Activated T-cell treated with anti-CD3 and anti-CD28 coated beads, Interleukin-2, amount 50 U/mL, for 48 hours (primary cell): ENCODE measurements at regions not wholly inside any gene's neighbourhood (a gene's known extent, or its start where the extent isn't known, plus 50 kb on each side); places are given as distances from the start of the nearest gene placed in this dataset.
"Not testable (repeated sequence)": the region's sequence is repeated elsewhere in the genome, so short reads cannot be mapped to it uniquely, and the experiment has no call there.

Experiments
- DNase-seq, 2 experiments: peaks; one replicate each; pipeline ENCODE4 v3.0.0-alpha.2; 2020

DNA sequence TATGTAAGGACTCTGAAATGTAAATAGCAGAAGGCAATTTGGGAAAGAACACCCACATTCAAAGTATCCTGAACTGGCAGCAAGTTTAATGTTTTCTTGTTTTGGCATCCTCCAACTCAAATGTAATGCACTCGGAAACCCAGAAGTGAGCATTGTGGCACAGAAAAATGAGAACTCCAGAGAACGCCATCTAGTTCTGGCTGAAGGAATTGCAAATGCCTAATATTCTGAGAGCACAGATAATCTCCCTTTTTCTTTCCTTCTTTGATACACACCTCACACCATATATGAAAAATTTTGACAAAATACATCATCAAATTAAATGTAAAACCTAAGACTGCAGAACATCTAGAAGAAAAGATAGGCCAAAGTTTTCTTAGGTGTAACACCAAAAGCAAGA is 52.1 kb downstream of the PWWP3B start:
- no peak for DNase-seq

DNA sequence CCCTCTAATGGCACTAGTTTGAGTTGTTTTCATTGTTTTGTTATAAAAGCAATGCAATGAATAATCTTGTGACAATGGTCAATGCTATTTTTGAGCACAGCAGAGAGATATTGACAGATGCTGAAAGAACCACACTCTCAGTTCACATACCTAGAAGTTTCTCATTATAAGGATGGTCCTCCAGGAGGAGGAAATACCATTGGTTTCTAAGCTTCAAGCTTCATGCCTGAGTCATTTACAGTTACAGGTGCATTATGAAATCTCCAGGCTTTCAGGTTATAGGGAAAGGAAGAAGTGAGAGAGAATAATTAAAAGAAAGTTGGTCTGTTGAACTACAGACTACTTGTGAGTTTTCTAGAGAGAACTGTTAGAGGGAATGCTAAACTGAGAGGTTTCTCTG is 75.3 kb downstream of the PWWP3B start:
- no peak for DNase-seq

DNA sequence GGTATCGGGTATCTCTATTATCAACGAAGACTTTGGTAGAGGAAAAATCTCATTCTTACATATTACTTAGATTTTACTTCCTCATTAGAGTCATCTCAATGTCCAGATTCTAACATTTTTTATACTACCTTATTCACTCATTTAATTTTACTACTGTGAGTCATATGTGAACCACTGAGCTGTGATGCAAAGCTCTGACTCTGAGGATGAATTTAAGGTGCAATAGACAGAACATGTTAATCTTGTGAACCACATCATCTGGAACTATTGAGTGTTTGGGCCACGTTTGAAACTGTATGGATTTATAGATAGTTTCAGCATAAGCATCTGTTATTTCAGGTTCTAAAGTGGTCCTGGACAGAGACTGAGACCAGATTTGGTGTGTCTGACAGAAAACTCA is 78.4 kb downstream of the PWWP3B start:
- no peak for DNase-seq

DNA sequence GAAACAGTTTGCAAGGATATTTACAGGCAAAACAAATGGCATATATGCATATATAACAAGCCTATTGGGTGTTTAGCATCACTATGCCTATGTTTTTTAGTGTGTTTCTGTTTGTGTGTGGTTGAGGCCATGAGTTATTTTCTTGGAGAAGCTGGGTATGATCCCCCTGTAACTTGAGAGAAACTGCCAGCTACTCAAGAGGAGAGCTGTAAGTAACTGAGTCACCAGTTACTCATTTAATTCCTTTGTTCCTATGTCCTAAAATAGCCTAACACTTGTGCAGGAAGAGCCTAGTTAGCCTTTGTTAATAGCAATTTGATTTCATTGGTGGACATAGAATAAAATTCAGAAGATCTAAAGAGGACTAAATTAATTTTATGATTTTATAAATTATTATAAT is 79.1 kb downstream of the PWWP3B start:
- no peak for DNase-seq

DNA sequence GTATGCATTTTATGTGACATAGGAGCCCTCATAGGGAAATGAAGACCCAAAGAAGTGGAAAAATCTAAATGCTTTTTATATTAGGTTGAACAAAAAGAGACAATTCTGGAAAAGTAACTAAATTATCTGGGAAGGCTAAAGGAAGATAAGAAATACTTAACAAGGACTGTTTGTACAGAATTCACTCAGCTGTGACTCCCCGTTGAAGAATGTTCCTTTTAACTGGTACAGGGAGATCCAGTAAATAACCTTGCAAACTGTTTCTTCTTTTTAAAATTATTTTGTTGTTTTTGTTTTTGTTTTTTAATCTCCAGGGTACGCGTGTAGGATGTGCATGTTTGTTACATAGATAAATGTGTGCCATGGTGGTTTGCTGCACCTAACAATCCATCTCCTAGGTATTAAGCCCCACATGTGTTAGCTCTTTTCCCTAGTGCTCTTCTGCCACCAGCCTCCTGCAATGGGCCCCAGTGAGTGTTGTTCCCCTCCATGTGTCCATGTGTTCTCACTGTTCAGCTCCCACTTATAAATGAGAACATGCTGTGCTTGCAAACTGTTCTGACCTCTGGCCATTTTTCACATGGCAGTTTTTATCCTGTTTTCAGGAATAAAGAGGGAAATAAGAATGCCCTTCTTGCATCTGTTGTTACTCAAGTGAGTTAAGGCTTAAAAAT is 81.7 kb downstream of the PWWP3B start:
- DNase-seq: no peak

DNA sequence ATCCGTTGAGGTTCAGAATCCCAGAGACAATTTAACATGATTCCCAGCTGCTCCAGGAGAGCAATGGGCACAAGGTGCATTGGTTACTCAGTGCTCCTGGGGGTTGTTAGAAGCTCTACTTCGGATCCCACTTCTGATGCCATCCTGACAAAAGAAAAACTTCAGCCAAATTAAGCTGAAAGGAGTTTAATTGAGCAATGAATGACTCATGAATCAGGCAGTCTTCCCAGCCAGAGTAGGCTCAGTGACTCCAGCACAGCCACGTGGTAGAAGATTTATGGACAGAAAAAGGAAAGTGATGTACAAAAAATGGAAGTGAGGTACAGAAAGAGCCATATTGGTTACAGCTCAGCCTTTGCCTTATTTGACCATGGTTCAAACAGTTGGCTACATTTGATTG is 95.7 kb downstream of the PWWP3B start:
- no peak for DNase-seq

DNA sequence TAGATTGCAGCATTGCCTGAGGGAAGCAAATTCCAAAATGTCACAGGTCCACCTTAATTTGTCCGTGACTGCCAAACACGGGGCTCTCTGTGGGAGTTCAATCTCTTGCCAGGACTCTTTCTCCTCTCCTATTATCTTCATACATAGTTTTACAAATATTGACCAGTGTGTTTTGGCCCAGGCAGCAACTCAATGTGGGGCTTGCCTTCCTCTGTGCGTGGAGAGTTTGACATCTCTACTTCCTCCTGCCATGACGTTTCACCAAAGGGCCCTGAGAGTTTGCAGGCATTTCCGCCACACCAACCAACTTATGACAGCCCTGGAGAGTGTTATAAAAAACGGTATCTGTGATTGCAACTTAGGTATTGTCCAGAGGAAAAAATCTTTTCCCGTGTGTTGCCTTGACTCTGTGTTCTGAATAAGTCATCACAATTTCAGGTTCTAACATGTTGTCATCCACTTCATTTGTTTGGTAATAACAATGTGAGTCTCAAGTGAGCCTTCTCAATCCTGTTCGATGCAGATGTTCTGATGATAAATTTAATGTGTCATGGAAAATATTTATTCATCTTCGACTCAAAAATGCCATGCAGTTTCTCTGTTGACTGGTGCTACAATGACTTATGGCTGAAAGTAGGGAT is 106.0 kb downstream of the PWWP3B start:
- not testable (repeated sequence) for DNase-seq

DNA sequence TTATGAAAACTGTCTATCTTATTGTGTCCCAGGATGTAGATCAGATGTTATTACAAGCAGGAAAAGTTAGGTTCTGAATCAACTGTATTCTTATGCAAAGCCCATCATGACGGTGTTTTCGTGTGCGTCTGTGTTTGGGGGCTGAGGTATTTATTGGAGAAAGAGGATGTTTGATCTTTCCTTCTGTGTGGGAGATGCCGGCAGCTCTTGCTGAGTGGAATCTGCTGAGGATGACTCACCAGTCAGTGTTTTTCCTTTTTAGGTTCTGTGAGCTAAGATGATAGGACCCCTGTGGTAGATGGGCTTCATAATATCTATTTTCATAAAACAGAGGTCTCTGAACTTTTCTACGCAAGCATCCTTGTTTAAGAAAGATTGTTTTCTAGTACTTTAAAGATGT is 107.1 kb downstream of the PWWP3B start:
- DNase-seq: not testable (repeated sequence)

DNA sequence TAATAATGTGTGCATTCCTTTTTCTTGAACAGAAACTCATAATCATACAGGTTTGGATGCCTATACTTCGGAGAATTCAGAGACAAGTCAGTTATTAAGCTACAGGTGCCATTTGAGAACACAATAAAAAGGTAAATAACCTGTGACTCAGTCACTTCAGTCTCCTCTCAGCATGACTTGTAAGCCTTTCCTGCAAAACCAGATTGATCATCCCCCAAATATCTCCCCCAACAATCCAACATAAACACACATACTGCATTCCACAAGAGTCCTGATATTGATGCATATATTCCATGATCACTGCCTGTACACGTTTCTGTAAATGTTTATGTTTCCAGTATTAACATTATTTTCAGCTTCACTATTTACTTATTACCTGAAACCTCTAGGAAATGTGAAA is 110.8 kb downstream of the PWWP3B start:
- no peak for DNase-seq

DNA sequence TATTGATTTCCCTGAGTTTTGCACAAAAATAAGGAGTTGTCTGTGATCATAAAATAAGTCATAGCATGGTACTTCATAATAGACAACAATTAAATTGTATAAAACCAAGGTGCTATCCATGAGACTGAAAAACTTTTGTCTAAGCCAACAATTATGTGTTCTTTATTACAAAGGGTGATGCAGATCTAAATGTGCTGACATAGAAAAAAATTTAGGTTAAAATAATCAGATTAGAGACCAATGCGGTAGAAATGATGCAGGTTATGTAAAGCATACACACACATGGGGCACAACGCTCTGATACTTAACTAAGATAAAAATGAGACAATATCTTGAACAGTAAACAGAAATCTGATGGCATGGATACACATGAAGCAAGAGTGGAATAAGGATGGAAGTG is 113.3 kb downstream of the PWWP3B start:
- DNase-seq: no peak

DNA sequence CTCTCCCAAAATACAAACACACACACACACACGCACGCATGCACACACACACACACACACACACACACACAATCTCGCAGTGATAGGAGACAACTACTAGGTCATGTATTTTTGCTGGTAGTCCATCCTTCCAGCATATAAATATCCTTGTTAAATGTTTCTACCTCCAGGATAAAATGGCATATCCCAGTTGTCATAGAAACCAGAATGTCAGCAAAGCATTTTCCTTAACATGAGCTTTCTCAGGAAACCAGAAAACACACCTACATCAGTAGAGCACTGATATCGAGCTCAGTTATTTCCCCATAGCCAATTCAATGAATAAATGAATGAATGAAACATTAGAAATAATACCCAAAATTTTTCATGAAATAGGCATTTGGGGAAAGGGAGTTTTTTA is 115.7 kb downstream of the PWWP3B start:
- no peak for DNase-seq

DNA sequence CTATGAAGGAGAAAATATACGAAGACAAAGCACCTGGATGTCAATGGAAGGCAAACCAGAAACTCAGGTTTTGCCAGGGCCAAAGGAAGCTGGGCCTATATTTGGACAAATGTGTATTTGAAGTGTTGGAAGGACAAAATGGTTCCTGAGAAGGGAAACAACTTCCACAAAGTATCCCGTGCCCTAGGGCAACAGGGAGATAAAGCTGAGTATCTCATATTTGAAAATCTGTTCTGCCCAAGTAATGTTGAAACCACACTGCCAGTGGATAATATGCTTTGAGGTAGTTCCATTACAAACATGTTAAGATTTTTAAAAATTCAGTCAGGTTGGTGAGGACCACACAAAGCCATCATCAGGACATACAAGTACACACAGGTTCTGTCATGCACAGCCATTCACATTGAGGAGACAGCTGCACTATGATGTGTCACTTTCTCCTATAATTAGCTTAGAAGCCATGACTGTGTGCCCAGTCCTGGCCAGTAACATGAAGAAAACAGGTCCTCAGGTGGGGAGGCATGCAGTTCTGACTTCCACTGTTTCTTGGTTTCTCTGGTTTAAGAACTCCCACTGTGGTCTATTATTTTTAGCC is 116.4 kb downstream of the PWWP3B start:
- DNase-seq: no peak

DNA sequence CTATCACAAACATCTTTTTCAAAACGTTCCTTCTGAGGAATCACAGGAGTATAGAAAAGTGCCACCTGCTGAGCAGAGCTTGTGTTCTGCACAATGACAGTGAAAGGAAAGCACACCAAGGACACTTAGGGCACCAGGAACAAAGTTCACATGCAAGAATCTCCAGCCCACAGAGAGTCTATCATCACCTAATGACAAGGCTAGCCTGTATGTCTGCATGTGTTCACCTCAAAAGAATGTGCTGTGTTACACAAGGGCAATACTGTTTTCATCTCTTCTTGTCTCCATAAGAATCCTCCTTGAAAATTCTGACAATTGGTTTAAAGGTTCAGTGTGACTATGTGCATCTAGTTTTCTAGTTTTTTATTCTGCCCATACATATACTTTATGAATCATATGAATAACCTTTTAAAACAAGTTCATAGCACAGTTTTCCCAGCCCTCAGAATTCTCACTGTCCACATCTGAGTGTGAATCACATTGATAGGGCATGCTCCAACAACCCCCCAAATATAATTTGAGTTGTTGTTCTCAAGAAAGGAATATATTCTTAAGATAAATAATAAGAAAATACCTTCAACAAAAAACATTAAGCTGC is 118.0 kb downstream of the PWWP3B start:
- DNase-seq: no peak

DNA sequence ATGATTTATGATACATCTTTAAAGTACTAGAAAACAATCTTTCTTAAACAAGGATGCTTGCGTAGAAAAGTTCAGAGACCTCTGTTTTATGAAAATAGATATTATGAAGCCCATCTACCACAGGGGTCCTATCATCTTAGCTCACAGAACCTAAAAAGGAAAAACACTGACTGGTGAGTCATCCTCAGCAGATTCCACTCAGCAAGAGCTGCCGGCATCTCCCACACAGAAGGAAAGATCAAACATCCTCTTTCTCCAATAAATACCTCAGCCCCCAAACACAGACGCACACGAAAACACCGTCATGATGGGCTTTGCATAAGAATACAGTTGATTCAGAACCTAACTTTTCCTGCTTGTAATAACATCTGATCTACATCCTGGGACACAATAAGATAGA is 122.7 kb downstream of the PWWP3B start:
- not testable (repeated sequence) for DNase-seq

DNA sequence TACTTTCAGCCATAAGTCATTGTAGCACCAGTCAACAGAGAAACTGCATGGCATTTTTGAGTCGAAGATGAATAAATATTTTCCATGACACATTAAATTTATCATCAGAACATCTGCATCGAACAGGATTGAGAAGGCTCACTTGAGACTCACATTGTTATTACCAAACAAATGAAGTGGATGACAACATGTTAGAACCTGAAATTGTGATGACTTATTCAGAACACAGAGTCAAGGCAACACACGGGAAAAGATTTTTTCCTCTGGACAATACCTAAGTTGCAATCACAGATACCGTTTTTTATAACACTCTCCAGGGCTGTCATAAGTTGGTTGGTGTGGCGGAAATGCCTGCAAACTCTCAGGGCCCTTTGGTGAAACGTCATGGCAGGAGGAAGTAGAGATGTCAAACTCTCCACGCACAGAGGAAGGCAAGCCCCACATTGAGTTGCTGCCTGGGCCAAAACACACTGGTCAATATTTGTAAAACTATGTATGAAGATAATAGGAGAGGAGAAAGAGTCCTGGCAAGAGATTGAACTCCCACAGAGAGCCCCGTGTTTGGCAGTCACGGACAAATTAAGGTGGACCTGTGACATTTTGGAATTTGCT is 123.8 kb downstream of the PWWP3B start:
- not testable (repeated sequence) for DNase-seq

DNA sequence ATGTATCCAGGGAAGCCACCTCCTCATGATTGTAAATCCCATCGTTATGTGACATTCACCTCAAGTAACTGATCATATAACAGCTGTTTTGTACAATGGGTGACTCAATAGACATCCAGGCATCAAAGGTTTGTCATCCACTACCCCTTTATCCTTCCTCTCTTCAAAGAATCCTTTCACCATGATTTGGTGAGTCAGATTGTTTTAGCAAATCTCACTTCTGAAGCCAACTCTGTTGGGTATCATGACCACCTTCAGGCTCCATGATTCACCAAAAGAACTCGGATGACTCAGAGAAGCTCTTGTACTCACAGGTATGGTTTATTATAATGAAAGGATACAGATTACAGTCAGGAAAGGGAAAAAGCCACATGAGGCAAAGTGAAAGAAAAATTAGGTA is 132.1 kb downstream of the PWWP3B start:
- DNase-seq: no peak

DNA sequence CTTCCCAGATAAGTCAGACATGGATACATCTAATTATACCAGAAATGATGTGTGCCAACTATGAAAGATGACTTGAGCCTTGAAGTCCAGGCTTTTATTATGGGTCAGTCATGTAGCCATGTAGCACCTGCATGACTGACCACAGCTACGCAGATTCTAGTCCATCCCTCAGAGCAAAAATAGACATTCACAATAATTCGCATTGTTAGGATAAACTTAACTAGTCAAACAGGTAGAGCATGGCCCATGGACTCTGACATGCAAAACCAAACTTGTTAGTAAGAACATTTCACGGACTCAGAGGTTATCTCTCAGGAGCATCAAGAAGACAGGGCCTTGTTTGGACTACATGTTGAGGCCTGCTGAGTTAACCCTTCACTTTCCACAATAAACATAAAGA is 132.6 kb downstream of the PWWP3B start:
- DNase-seq: no peak

DNA sequence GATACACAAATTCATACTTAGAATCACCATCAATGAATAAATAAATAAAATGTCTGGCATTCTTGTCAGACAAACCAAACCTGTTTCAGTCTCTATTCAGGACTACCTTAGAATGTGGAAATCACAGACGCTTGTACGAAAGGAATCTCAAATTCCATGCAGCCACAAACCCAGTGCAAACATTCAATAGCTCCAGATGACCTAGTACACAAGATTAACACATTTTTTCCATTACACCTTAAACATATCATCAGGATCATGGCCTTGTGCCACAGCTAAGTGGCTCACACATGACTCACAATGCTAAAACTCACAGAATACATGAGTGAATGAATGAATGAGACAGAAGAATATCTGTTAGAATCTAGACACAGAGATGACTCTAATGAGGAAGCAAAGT is 134.2 kb downstream of the PWWP3B start:
- no peak for DNase-seq

DNA sequence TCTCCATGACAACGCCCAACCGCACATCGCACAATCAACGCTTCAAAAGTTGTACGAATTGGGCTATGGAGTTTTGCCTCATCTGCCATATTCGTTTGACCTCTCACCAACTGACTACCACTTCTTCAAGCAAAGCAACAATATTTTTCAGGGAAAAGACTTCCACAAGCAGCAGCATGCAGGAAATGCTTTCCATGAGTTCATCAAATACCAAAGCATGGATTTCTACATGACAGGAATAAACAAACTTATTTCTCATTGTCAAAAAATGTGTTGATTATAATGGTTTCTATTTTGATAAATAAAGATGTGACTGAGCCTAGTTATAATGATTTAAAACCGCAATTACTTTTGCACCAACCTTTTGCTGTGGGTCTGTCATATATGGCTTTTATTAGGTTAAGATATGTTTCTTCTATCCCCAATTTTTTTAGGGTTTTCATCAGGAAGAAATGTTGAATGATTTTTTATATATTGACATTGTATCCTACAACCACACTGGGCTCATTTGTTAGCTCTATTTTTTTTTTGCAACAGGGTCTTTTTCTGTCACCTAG is 138.4 kb downstream of the PWWP3B start:
- DNase-seq: no peak

DNA sequence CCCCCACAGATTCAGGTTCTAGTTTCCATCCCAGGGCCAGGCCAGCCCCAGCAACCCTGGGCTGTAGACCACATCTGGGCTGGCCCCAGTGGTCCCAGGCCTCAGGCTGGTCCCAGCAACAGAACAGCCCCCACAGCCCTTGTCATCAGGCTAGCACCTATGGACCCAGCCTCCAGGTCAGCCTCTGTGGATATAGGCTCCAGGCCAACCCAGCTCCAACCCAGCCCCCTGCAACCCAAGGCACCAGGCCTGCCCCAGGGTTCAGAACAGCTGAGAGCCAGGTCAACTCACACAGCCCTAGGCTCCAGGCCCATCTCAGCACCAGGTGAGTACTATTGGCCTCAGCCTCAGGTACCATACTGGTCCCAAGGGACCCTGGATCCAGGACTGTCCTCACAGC is 155.3 kb downstream of the PWWP3B start:
- no peak for DNase-seq

DNA sequence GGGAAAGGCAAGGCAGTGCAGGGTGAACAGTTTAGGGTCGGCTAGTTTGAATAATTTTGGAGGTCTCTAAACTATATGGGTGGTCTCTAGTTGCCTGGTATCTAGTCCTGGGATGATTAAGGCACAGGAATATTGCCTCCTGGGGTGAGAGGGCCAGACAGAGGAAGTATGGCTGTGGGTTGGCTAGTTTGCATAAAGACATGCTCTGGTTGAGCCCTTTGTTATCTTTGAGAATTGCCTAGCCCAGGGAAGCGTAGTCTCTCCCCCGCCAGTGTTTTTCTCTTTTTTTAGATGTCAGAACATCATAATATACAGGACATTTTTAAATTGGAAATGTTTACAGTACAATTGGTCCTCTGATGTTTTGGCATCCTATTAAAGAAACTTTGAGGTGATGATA is 163.5 kb downstream of the PWWP3B start:
- no peak for DNase-seq

DNA sequence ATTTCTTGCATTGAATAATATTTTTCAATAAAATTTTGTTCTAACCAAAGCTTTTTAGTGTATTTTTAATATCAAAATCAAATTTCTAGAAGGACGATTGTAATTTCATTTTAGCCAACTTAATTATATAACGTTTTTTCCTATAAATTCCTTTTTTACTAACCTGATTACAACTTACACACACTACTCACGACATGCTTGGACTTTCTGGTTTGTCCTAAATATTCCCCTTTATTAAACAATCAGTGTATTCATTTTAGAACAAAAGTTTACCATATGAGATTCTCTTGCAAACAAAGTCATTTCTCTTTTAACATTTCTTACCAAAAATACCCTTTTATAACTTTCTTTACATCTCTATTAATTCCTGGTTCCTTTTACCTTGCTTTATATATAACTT is 173.7 kb downstream of the PWWP3B start:
- DNase-seq: no peak

DNA sequence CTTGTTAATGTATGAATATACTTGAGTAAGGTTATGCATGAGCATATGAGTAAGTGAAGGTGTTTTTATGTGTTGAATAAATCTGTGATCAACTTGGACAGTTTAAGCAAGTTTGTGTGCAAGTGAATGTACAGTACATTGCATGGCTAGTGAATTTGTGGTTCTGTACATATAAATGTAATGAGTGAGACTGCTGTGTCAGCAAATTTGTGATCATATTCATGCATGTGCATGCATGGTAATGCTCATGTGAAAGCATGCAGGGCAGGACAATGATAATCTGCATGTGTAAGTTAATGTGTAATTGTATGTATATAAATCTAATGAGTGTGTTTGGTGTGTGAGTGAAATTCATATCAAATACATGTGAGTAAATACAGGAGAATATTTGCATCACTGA is 188.5 kb downstream of the PWWP3B start:
- no peak for DNase-seq

DNA sequence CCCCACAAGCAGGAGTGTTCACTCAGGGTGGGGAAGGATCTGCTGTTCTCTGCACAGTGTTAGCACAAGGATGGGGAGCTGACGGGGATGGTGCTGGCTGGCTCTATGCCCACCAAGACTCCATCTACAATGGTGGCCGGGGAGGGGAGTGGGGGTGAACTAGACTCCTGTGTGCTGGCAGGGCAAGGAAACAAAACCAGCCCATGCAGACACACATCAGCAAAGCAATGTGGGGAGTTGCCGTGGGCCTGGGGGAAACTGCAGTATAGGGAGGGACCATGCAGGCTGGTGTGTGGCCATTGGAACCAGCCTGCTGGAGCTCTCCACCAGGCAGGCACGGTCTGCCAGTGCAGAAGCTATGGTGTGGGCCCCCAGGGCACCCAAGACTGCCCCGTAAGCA is 195.1 kb downstream of the PWWP3B start:
- no peak for DNase-seq
